HepG2 (cell line): ENCODE measurements at regions not wholly inside any gene's neighbourhood (a gene's known extent, or its start where the extent isn't known, plus 50 kb on each side); places are given as distances from the start of the nearest gene placed in this dataset.

Source experiments
- ATAC-seq: fragments of 200-7000 bp; cut with Tn5 transposase; 3 replicates; pipeline ENCODE4 v1.9.1; 2020; ENCODE audit warnings: mild to moderate bottlenecking, moderate library complexity
- BruUV-seq: library from RNA; stranded (reverse); fragments of 400-500 nt; replicated peaks from 2 replicates; lab custom pipeline; 2021; lab: Mats Ljungman, UMichigan
- CTCF ChIA-PET: fragments of 300-600 bp; formaldehyde crosslinking; extraction: SDS; loops from one replicate; lab custom pipeline; 2021; ENCODE audit warnings: low total read pairs, inconsistent platforms, low intra/inter-chr PET ratio; lab: Yijun Ruan, JAX
- POLR2A ChIA-PET: fragments of 350-600 bp; sonication (Branson Sonifier 250); formaldehyde crosslinking; loops from one replicate; lab custom pipeline; 2020; ENCODE audit warnings: antibody characterized with exemption, inconsistent platforms; lab: Yijun Ruan, JAX
- DNase-seq: peaks from one replicate; pipeline ENCODE4 v3.0.0-alpha.2; 2015; ENCODE audit warnings: low spot score
- FAIRE-seq: peaks from 3 replicates; lab custom pipeline; 2011; peaks lifted over from hg19 to GRCh38; lab: Jason Lieb, UNC
- H2AFZ ChIP-seq: one replicate; pipeline ENCODE4 v1.6.1; 2011; ENCODE audit warnings: low read length, inconsistent platforms
- H3K27ac ChIP-seq: fragments of 300-600 bp; 3 replicates; pipeline ENCODE4 v1.8.0; 2011; ENCODE audit warnings: mixed run types, mild to moderate bottlenecking, mixed read lengths, low read length, inconsistent platforms; ENCODE audit not compliant: insufficient read depth; ENCODE audit errors: extremely low read length
- H3K27me3 ChIP-seq, 2 experiments: fragments of 200-600 bp in 1 of 2; 2 replicates in 1 of 2; 3 replicates in 1 of 2; pipeline versions ENCODE4 v1.6.0 to v1.8.0; 2011; ENCODE audit warnings: low read length in 2 of 2, mild to moderate bottlenecking in 2 of 2, moderate library complexity in 2 of 2, inconsistent platforms in 1 of 2; ENCODE audit not compliant: insufficient read depth in 2 of 2, control insufficient read depth in 1 of 2
- H3K36me3 ChIP-seq, 2 experiments: fragments of 200-600 bp in 1 of 2; replicated peaks in 1 of 2; 2 replicates in 1 of 2; 3 replicates in 1 of 2; pipeline versions ENCODE4 v1.5.1 to v1.8.0; 2011; ENCODE audit warnings: low read length in 2 of 2, inconsistent platforms in 1 of 2; ENCODE audit not compliant: insufficient read depth in 2 of 2, control insufficient read depth in 1 of 2
- H3K4me1 ChIP-seq: 2 replicates; pipeline ENCODE4 v1.5.1; 2012; ENCODE audit warnings: low read length, inconsistent platforms; ENCODE audit not compliant: insufficient read depth
- H3K4me2 ChIP-seq: 2 replicates; pipeline ENCODE4 v1.6.0; 2011; ENCODE audit warnings: low read depth, low read length, inconsistent platforms
- H3K4me3 ChIP-seq, 3 experiments: fragments of 200-600 bp in 1 of 3; sonication (generic), shearing (Covaris generic) in 1 of 3; replicated peaks in 1 of 3; 2 replicates each; pipeline ENCODE4 v1.5.1; 2011 to 2016; ENCODE audit warnings: low read length in 3 of 3, inconsistent platforms in 2 of 3, low read depth in 2 of 3, mild to moderate bottlenecking in 2 of 3, control low read depth in 1 of 3, mixed read lengths in 1 of 3; ENCODE audit not compliant: insufficient read depth in 1 of 3
- H3K79me2 ChIP-seq: one replicate; pipeline ENCODE4 v1.6.1; 2011; ENCODE audit warnings: low read length, inconsistent platforms; ENCODE audit not compliant: insufficient read depth
- H3K9ac ChIP-seq: 2 replicates; pipeline ENCODE4 v1.6.0; 2011; ENCODE audit warnings: mild to moderate bottlenecking, low read depth, low read length, inconsistent platforms; ENCODE audit not compliant: insufficient read depth
- H3K9me3 ChIP-seq: 2 replicates; pipeline ENCODE4 v1.5.1; 2012; ENCODE audit warnings: mild to moderate bottlenecking, low read length
- H4K20me1 ChIP-seq: 2 replicates; pipeline ENCODE4 v1.6.0; 2011; ENCODE audit warnings: inconsistent platforms, mild to moderate bottlenecking, low read length, moderate library complexity; ENCODE audit not compliant: insufficient read depth
- NFE2L1 ChIP-seq: sonication (generic); formaldehyde crosslinking; IDR thresholded peaks from 2 replicates; pipeline ENCODE4 v1.4.0; 2020; ENCODE audit warnings: missing genetic modification reagents, mild to moderate bottlenecking, borderline replicate concordance
- NR3C1 ChIP-seq: sonication (generic); formaldehyde crosslinking; IDR thresholded peaks from 2 replicates; pipeline ENCODE4 v1.4.0; 2020; ENCODE audit warnings: missing genetic modification reagents
- SRSF1 ChIP-seq: fragments of 200-400 bp; formaldehyde crosslinking; optimal IDR thresholded peaks from 2 replicates; pipeline ENCODE3; 2017; ENCODE audit warnings: mild to moderate bottlenecking, low read depth, low read length, moderate library complexity
- STAG1 ChIP-seq: sonication (generic); formaldehyde crosslinking; IDR thresholded peaks from 2 replicates; pipeline ENCODE4 v1.4.0; 2020; ENCODE audit warnings: missing genetic modification reagents
- ZEB1 ChIP-seq: IDR thresholded peaks from 2 replicates; pipeline ENCODE4 v1.6.1; 2012; ENCODE audit warnings: mild to moderate bottlenecking, low read depth, inconsistent platforms; ENCODE audit not compliant: insufficient replicate concordance
- ZFX ChIP-seq: sonication (generic); formaldehyde crosslinking; IDR thresholded peaks from 2 replicates; pipeline ENCODE4 v1.4.0; 2020; ENCODE audit warnings: mild to moderate bottlenecking, low read depth, missing genetic modification reagents, moderate library complexity
- ZZZ3 ChIP-seq: sonication (generic); formaldehyde crosslinking; IDR thresholded peaks from 2 replicates; pipeline ENCODE4 v1.4.0; 2020; ENCODE audit warnings: missing genetic modification reagents, mild to moderate bottlenecking, borderline replicate concordance
- WGBS: methylation state at CpG from one replicate; pipeline ENCODE4 v1.1.6; 2017; ENCODE audit warnings: low lambda C conversion rate; 5-methylcytosine and 5-hydroxymethylcytosine counted together
- in situ Hi-C: cut with HindIII; loops from 2 replicates; pipeline ENCODE4 v1.10.0; 2017; ENCODE audit warnings: low pct_unique_long_range_greater_than_20kb; ENCODE audit not compliant: extremely low pct_ligation_motif_present
- intact Hi-C: fragments of 100-400 bp; cut with micrococcal nuclease; formaldehyde crosslinking; loops from one replicate; pipeline ENCODE4 v1.10.0; 2022; ENCODE audit not compliant: unreplicated experiment
- TF ChIP-seq, protein P1 (sequence below): sonication (generic); formaldehyde crosslinking; IDR thresholded peaks from 2 replicates; pipeline ENCODE4 v1.4.0; 2020; ENCODE audit warnings: missing genetic modification reagents
- TF ChIP-seq, protein P2 (sequence below): sonication (generic); formaldehyde crosslinking; IDR thresholded peaks from 2 replicates; pipeline ENCODE4 v1.8.1; 2023; ENCODE audit warnings: mild to moderate bottlenecking, missing genetic modification reagents

- TF ChIP-seq, protein P1, sequence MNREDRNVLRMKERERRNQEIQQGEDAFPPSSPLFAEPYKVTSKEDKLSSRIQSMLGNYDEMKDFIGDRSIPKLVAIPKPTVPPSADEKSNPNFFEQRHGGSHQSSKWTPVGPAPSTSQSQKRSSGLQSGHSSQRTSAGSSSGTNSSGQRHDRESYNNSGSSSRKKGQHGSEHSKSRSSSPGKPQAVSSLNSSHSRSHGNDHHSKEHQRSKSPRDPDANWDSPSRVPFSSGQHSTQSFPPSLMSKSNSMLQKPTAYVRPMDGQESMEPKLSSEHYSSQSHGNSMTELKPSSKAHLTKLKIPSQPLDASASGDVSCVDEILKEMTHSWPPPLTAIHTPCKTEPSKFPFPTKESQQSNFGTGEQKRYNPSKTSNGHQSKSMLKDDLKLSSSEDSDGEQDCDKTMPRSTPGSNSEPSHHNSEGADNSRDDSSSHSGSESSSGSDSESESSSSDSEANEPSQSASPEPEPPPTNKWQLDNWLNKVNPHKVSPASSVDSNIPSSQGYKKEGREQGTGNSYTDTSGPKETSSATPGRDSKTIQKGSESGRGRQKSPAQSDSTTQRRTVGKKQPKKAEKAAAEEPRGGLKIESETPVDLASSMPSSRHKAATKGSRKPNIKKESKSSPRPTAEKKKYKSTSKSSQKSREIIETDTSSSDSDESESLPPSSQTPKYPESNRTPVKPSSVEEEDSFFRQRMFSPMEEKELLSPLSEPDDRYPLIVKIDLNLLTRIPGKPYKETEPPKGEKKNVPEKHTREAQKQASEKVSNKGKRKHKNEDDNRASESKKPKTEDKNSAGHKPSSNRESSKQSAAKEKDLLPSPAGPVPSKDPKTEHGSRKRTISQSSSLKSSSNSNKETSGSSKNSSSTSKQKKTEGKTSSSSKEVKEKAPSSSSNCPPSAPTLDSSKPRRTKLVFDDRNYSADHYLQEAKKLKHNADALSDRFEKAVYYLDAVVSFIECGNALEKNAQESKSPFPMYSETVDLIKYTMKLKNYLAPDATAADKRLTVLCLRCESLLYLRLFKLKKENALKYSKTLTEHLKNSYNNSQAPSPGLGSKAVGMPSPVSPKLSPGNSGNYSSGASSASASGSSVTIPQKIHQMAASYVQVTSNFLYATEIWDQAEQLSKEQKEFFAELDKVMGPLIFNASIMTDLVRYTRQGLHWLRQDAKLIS (CRISPR knock-in tag) = no peak
- TF ChIP-seq NFE2L1 (CRISPR knock-in tag) = no peak
- TF ChIP-seq ZFX (CRISPR knock-in tag) = no peak
- TF ChIP-seq ZEB1 = no peak
- TF ChIP-seq SRSF1 = no peak
- TF ChIP-seq, protein P2, sequence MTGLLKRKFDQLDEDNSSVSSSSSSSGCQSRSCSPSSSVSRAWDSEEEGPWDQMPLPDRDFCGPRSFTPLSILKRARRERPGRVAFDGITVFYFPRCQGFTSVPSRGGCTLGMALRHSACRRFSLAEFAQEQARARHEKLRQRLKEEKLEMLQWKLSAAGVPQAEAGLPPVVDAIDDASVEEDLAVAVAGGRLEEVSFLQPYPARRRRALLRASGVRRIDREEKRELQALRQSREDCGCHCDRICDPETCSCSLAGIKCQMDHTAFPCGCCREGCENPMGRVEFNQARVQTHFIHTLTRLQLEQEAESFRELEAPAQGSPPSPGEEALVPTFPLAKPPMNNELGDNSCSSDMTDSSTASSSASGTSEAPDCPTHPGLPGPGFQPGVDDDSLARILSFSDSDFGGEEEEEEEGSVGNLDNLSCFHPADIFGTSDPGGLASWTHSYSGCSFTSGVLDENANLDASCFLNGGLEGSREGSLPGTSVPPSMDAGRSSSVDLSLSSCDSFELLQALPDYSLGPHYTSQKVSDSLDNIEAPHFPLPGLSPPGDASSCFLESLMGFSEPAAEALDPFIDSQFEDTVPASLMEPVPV (CRISPR knock-in tag) = no peak
- no peak for TF ChIP-seq ZZZ3 (CRISPR knock-in tag)
These were observed 276.2 kb downstream of the RAP2B start (continued) for GRCh38 chr3:153438271-153438670.

GRCh38 chr3:153439780-153440179 is 277.8 kb downstream of the RAP2B start:
- POLR2A ChIA-PET = no interaction called here
- Histone ChIP-seq H3K4me2 (no peak overlapping the region), H3K27me3 (no peaks in the 10 kb centered on the region), H3K4me3 (no peak overlapping the region), H2AFZ (no peak overlapping the region), H3K36me3 (no peaks in the 10 kb centered on the region), H3K4me1 (no peaks in the 10 kb centered on the region), H3K9ac (no peak overlapping the region), H3K27ac (no peak overlapping the region), H3K9me3 (no peaks in the 10 kb centered on the region), H4K20me1 (no peaks in the 10 kb centered on the region), H3K79me2 (no peaks in the 10 kb centered on the region)
- BruUV-seq = no TSS peak
- no peak for FAIRE-seq
- no peak for ATAC-seq
- CTCF ChIA-PET = interaction anchor here (0.9 to 1.7 kb wide), 2 partner anchors 397 to 414 kb away, joined by 4 to 5 read pairs; no protein-coding TSS in a partner anchor
- 1% methylated on average over 3 of the region's 3 CpGs for WGBS
- intact Hi-C loops = loop anchor here (5.0 kb wide), 3 partner anchors 147 to 412 kb away; no protein-coding TSS in a partner anchor
- peak; percentile 2 for DNase-seq
- TF ChIP-seq STAG1 (peak; percentile 19; the same call in 1 of the 2 replicates), NR3C1 (no peak)
- in situ Hi-C loops = loop anchor here (25.0 kb wide), 1 partner anchor 402 kb away; no protein-coding TSS in a partner anchor
